HFF-Myc (cell line): ENCODE measurements at regions not wholly inside any gene's neighbourhood (a gene's known extent, or its start where the extent isn't known, plus 50 kb on each side); places are given as distances from the start of the nearest gene placed in this dataset.

ENCODE experiments used
- DNase-seq: peaks from one replicate; pipeline ENCODE4 v3.0.0-alpha.2; 2011; ENCODE audit warnings: low read depth; ENCODE audit errors: extremely low read depth
- H3K4me3 ChIP-seq: replicated peaks from 2 replicates; pipeline ENCODE4 v1.5.1; 2011; ENCODE audit warnings: low read depth, mild to moderate bottlenecking, control low read depth, low read length
- CTCF ChIP-seq: IDR thresholded peaks from 2 replicates; pipeline ENCODE4 v1.5.1; 2012; ENCODE audit warnings: mild to moderate bottlenecking, low read depth, low read length, control low read depth; ENCODE audit errors: missing control alignments

- no peak for DNase-seq
- H3K4me3 ChIP-seq: no peak overlapping the region
- no peak for TF ChIP-seq CTCF
Measured at GRCh38 chr1:190762325-190762724, 284.7 kb upstream of the BRINP3 start.

GRCh38 chr1:190792873-190793272 is 315.2 kb upstream of the BRINP3 start:
- no peak for TF ChIP-seq CTCF
- no peak overlapping the region for H3K4me3 ChIP-seq
- no peak for DNase-seq

- TF ChIP-seq CTCF: no peak
- no peak overlapping the region for H3K4me3 ChIP-seq
- DNase-seq: no peak
Measured at GRCh38 chr1:190807629-190808028, 330.0 kb upstream of the BRINP3 start.

- TF ChIP-seq CTCF: no peak
- no peak for DNase-seq
- H3K4me3 ChIP-seq: no peak overlapping the region
Measured at GRCh38 chr1:190808035-190808434, 330.4 kb upstream of the BRINP3 start.

GRCh38 chr1:190809312-190809711 is 331.6 kb upstream of the BRINP3 start:
- TF ChIP-seq CTCF: no peak
- DNase-seq: no peak
- H3K4me3 ChIP-seq: no peak overlapping the region

- H3K4me3 ChIP-seq: no peak overlapping the region
- no peak for DNase-seq
- TF ChIP-seq CTCF: no peak
Measured at GRCh38 chr1:190812996-190813395, 335.3 kb upstream of the BRINP3 start.

GRCh38 chr1:190832511-190832910 is 354.8 kb upstream of the BRINP3 start:
- H3K4me3 ChIP-seq: no peak overlapping the region
- no peak for TF ChIP-seq CTCF
- DNase-seq: no peak
